HEK293 (cell line): ENCODE measurements at regions not wholly inside any gene's neighbourhood (a gene's known extent, or its start where the extent isn't known, plus 50 kb on each side); places are given as distances from the start of the nearest gene placed in this dataset.
"Not testable (repeated sequence)": the region's sequence is repeated elsewhere in the genome, so short reads cannot be mapped to it uniquely, and the experiment has no call there.

Source experiments
- CTCF ChIA-PET: fragments of 350-600 bp; formaldehyde crosslinking; extraction: SDS; loops from one replicate; lab custom pipeline; 2021; ENCODE audit warnings: antibody characterized with exemption; lab: Yijun Ruan, JAX
- POLR2A ChIA-PET: fragments of 300-600 bp; formaldehyde crosslinking; extraction: SDS; loops from one replicate; lab custom pipeline; 2020; ENCODE audit warnings: antibody characterized with exemption, inconsistent platforms; lab: Yijun Ruan, JAX
- H3K27ac ChIP-seq: fragments of 200-500 bp; sonication (Bioruptor generic); 2 replicates; pipeline ENCODE4 v1.5.1; 2014; ENCODE audit warnings: low read depth, low read length, control low read depth, inconsistent platforms; ENCODE audit errors: extremely low read depth
- H3K36me3 ChIP-seq, 2 experiments: fragments of 200-500 bp in 1 of 2; sonication (Bioruptor generic) in 1 of 2; 1 replicate in 1 of 2; 2 replicates in 1 of 2; pipeline ENCODE4 v1.5.1; 2014 to 2017; ENCODE audit warnings: inconsistent platforms in 2 of 2, low read length in 2 of 2; ENCODE audit not compliant: control insufficient read depth in 2 of 2, insufficient read depth in 1 of 2
- H3K4me1 ChIP-seq: fragments of 200-500 bp; sonication (Bioruptor generic); 2 replicates; pipeline ENCODE4 v1.5.1; 2014; ENCODE audit warnings: mild to moderate bottlenecking, low read length, inconsistent platforms; ENCODE audit not compliant: control insufficient read depth, insufficient read depth
- H3K4me3 ChIP-seq: 2 replicates; pipeline ENCODE4 v1.5.1; 2011; ENCODE audit warnings: low read depth, mild to moderate bottlenecking, control low read depth, low read length, moderate library complexity
- H3K9me3 ChIP-seq: fragments of 200-500 bp; sonication (Bioruptor generic); 2 replicates; pipeline ENCODE4 v1.5.1; 2014; ENCODE audit warnings: low read depth, low read length, inconsistent platforms; ENCODE audit not compliant: control insufficient read depth, insufficient read depth
- GLIS2 ChIP-seq: fragments of 450-650 bp; formaldehyde crosslinking; IDR thresholded peaks from 2 replicates; pipeline ENCODE4 v1.5.1; 2016; ENCODE audit warnings: missing biosample characterization, missing genetic modification characterization
- PRDM4 ChIP-seq: fragments of 450-650 bp; formaldehyde crosslinking; IDR thresholded peaks from 2 replicates; pipeline ENCODE4 v1.5.1; 2017; ENCODE audit warnings: missing biosample characterization, missing genetic modification characterization
- SETDB1 ChIP-seq: IDR thresholded peaks from one replicate; pipeline ENCODE4 v1.6.1; 2017; ENCODE audit warnings: mild to moderate bottlenecking, low read length, moderate library complexity, mixed read lengths; ENCODE audit not compliant: insufficient read length
- ZBTB44 ChIP-seq: fragments of 450-650 bp; IDR thresholded peaks from 2 replicates; pipeline ENCODE4 v1.5.1; 2018; ENCODE audit warnings: missing biosample characterization, mild to moderate bottlenecking, missing genetic modification characterization
- ZFP69B ChIP-seq: fragments of 450-650 bp; formaldehyde crosslinking; IDR thresholded peaks from 2 replicates; pipeline ENCODE4 v1.5.1; 2016; ENCODE audit warnings: missing biosample characterization, missing genetic modification characterization
- ZNF112 ChIP-seq: fragments of 450-650 bp; formaldehyde crosslinking; IDR thresholded peaks from 2 replicates; pipeline ENCODE4 v1.5.0; 2017; ENCODE audit warnings: missing biosample characterization, missing genetic modification characterization
- ZNF19 ChIP-seq: fragments of 450-650 bp; formaldehyde crosslinking; IDR thresholded peaks from 2 replicates; pipeline ENCODE4; 2016; ENCODE audit warnings: missing biosample characterization, missing genetic modification characterization, low read depth
- ZNF223 ChIP-seq: fragments of 450-650 bp; formaldehyde crosslinking; IDR thresholded peaks from 2 replicates; pipeline ENCODE4 v1.5.1; 2016; ENCODE audit warnings: missing biosample characterization, missing genetic modification characterization
- ZNF311 ChIP-seq: fragments of 450-650 bp; formaldehyde crosslinking; IDR thresholded peaks from 2 replicates; pipeline ENCODE4 v1.5.1; 2017; ENCODE audit warnings: missing biosample characterization, missing genetic modification characterization, borderline replicate concordance
- ZNF501 ChIP-seq: fragments of 450-650 bp; formaldehyde crosslinking; IDR thresholded peaks from 2 replicates; pipeline ENCODE4 v1.5.1; 2016; ENCODE audit warnings: missing biosample characterization, missing genetic modification characterization
- ZNF555 ChIP-seq: fragments of 450-650 bp; formaldehyde crosslinking; conservative IDR thresholded peaks from 2 replicates; pipeline ENCODE4 v1.5.1; 2017; ENCODE audit warnings: missing biosample characterization, mild to moderate bottlenecking, missing genetic modification characterization, inconsistent platforms
- ZNF596 ChIP-seq: fragments of 450-650 bp; IDR thresholded peaks from 2 replicates; pipeline ENCODE4 v1.5.0; 2018; ENCODE audit warnings: missing biosample characterization, mild to moderate bottlenecking, missing genetic modification characterization, moderate library complexity
- ZNF621 ChIP-seq: fragments of 450-650 bp; formaldehyde crosslinking; IDR thresholded peaks from 2 replicates; pipeline ENCODE4 v1.5.1; 2017; ENCODE audit warnings: missing biosample characterization, missing genetic modification characterization
- ZNF629 ChIP-seq: fragments of 450-650 bp; formaldehyde crosslinking; IDR thresholded peaks from 2 replicates; pipeline ENCODE4 v1.5.1; 2017; ENCODE audit warnings: missing biosample characterization, missing genetic modification characterization
- ZNF660 ChIP-seq: fragments of 450-650 bp; IDR thresholded peaks from 2 replicates; pipeline ENCODE4 v1.5.1; 2018; ENCODE audit warnings: missing biosample characterization, mild to moderate bottlenecking, missing genetic modification characterization
- ZNF692 ChIP-seq: fragments of 450-650 bp; formaldehyde crosslinking; IDR thresholded peaks from 2 replicates; pipeline ENCODE4 v1.5.1; 2016; ENCODE audit warnings: missing biosample characterization, missing genetic modification characterization
- ZSCAN16 ChIP-seq: fragments of 450-650 bp; formaldehyde crosslinking; IDR thresholded peaks from 2 replicates; pipeline ENCODE4 v1.5.1; 2016; ENCODE audit warnings: missing biosample characterization, missing genetic modification characterization
- ZSCAN4 ChIP-seq: fragments of 450-650 bp; formaldehyde crosslinking; IDR thresholded peaks from 2 replicates; pipeline ENCODE4 v1.5.1; 2017; ENCODE audit warnings: missing biosample characterization, missing genetic modification characterization

GRCh38 chr7:54201501-54201900, 340.7 kb upstream of the VSTM2A start:
- H3K4me3 ChIP-seq, result no peak overlapping the region
- ChIA-PET CTCF (interaction anchor here (0.7 kb wide), 1 partner anchor 451 kb away, joined by 3 read pairs; no protein-coding TSS in a partner anchor), POLR2A (no interaction called here)

GRCh38 chr7:54215424-54215823, 326.8 kb upstream of the VSTM2A start:
- ChIA-PET CTCF (no interaction called here), POLR2A (no interaction called here)
- TF ChIP-seq ZNF501 (tag by site-specific recombination) (no peak), ZBTB44 (tag by site-specific recombination) (no peak), ZNF660 (tag by site-specific recombination) (no peak), ZSCAN16 (no peak), ZNF555 (tag by site-specific recombination) (no peak), GLIS2 (no peak), ZNF621 (no peak), ZNF112 (tag by site-specific recombination) (no peak), ZNF629 (tag by site-specific recombination) (no peak), ZNF19 (tag by site-specific recombination) (no peak), SETDB1 (no peak), ZNF311 (tag by site-specific recombination) (no peak)
- Histone ChIP-seq H3K4me3 (no peak overlapping the region), H3K36me3 (no peaks in the 10 kb centered on the region), H3K4me1 (no peaks in the 10 kb centered on the region), H3K27ac (no peak overlapping the region), H3K9me3 (no peaks in the 10 kb centered on the region)

More at GRCh38 chr7:54201501-54201900, 340.7 kb upstream of the VSTM2A start:
- no peak for TF ChIP-seq PRDM4 (tag by site-specific recombination)
- peak; percentile 81 for TF ChIP-seq ZSCAN4 (tag by site-specific recombination)
- TF ChIP-seq ZNF692, result no peak
- TF ChIP-seq ZNF596, result no peak
- TF ChIP-seq ZNF223, result no peak
- no peak for TF ChIP-seq ZFP69B (tag by site-specific recombination)
- H3K36me3 ChIP-seq, result no peaks in the 10 kb centered on the region
- no peaks in the 10 kb centered on the region for H3K9me3 ChIP-seq
- no peak overlapping the region for H3K27ac ChIP-seq
- no peaks in the 10 kb centered on the region for H3K4me1 ChIP-seq

GRCh38 chr7:54226030-54226429, 316.1 kb upstream of the VSTM2A start:
- H3K4me1 ChIP-seq, CTCF ChIA-PET, H3K9me3 ChIP-seq, POLR2A ChIA-PET, H3K36me3 ChIP-seq, H3K27ac ChIP-seq, H3K4me3 ChIP-seq: not testable (repeated sequence)
